ENCODE measurements at regions not wholly inside any gene's neighbourhood (a gene's known extent, or its start where the extent isn't known, plus 50 kb on each side); places are given as distances from the start of the nearest gene placed in this dataset.

- no peak for DNase-seq
Measured at GRCh38 chr22:48949375-48950149, 878.1 kb downstream of the BRD1 start.

GRCh38 chr22:48948575-48949170 is 879.0 kb downstream of the BRD1 start:
- DNase-seq = no peak

- no peak for DNase-seq
Measured at GRCh38 chr22:48947636-48948035, 880.0 kb downstream of the BRD1 start.

DNA sequence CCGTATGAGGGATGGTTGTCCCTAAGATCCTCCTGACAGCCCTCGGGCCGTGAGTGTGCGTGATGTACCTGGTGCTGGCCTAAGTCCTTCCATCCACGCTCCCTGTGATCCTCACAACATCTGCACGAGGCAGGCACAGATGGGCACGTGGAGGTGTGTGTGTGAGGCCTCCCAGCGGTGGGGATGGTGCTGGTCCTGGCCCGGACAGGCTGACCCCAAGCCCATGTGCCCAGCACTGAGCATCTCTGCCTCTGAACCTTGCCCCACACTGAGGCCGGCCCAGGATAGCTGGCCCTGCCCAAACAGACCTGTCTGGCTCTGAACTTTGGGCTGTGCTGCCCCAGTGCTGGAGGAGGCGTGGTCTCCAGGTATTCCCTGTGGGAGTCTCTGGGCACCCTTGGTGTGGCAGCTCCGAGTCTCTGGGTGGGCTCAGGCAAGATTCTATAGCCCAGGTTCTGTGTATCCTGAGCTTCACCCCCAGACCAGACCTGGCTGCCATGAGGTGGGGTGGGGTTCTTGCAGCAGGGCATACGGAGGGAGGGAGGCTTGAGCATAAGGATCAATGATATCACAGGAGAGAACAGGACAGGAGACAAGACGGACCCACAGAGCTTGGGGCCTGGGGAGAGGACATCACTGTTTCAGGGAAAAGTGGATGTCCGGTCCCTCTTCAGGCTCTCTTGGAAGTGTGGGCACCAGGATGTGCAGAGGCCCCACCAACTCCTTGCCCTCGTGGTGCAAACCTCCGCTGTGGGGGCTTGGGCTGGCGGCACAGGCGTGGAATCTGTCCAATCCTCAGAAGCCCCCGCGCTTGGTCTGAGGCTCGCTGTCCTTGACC is 881.8 kb downstream of the BRD1 start:
- no peak for DNase-seq

DNA sequence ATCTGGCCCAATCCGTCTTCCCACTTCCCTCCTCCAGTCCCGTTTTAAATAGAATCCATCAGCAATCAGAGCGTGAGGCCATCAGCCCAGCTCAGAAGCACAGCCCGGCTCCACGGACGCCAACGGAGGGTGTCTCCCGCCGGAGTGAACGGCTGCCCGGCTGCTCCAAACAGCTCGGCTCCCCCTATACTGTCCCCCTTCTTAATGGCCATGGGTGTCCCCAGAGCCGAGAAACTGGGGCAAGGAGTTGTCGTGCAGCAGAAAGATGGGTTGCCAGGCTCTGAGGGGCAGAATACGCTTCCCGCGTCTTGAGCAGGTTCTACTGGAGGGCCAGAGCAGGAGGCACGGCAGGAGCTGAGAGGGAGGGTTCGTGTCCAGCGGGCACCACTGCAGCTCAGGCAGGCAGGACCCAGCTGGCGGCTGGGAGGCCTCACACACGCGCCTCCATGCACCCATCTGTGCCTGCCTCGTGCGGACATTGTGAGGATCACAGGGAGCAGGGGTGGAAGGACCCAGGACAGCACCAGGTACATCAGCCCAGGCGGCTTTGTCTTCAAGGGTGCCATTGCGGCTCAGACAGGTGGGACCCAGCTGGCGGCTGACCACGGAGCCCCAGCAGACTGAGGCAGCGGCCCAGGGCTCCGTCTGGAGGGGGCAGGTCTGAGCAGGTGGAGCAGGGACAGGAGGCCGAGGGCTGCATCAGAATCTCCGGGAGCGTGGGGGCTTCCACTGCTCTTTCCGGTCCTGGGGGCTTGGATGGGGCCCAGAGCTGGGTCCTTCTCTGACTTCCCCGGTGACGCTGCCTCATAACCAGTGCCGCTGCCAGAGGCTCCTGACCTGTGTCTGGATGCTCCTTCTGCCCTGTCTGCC is 882.7 kb downstream of the BRD1 start:
- no peak for DNase-seq

GRCh38 chr22:48944433-48944750 is 883.3 kb downstream of the BRD1 start:
- no peak for DNase-seq

DNA sequence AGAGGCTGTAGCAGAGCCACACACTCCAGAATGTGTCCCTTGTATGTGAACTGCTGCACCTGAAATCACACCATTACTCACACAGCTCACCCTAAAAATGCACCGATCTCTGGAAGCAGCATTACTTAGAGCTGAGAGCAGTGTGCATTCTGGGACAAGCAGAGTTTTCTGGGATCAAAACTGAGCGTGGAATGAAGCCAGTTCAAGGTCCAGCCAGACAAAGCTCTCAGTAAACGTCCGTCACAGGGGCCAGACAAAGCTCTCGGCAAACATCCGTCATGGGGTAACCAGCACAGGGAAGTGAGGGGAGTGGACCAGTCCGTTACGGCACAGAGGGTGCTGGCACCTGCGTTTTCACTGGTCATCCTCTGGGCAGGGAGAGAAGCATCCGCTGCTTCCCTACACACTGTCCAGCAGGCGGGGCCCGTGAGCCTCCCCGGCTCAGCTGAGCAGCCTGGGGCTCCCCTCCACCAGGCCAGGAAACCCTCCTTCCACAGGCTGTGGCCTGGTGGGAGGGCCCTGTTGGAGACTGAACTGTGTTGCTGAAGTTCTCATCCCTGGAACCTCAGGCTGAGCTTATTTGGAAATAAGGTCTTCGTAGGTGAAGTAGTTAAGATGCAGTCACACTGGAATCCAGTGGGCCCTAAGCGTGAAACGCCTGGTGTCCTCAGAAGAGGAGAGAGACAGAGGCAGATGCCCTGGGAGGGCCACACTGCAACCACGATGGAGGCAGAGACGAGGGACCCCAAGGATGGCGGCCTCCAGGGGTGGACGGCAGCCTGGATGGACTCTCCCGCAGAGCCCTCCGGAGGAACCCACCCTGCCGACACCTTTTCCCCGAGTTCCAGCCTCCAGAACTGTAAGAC is 883.9 kb downstream of the BRD1 start:
- DNase-seq = no peak

DNA sequence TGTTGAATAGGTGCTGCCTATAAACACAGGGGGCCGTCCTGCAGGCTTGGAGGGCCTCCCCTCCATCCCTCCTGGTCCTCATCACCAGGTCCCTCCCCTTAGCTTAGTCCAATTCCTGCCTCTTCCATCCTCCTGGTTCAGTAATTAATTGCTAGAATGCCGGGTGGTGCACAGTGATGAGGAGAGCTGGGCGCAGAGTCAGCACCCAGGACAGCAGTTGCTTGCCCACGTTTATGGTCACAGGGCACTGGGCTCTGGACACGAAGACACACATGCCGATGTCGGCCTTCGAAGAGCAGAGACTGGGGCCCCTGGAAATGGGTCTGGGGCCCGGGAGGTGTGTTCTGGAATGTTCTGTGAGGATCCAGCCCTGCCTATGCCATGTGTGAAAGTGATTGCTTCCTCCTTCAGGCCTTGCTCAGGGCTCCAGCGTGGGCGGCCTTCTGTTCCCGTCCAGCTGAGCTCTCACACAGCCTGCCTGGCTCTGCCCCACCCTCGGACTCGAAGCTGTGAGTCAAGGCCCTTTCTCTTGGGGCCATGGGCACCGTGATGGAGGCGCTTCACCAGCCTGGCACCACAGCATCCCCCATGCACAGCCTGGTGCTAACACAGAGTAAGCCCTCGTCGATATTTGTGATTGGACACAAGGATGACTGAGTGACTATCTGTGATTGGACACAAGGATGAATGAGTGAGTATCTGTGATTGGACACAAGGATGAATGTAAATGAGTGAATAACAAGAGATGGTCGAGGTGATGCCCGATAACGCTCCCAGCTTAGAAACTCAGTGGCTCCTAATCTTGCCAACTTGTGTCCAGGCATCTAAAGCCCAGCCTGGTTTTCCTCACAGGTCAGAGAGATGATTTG is 884.7 kb downstream of the BRD1 start:
- no peak for DNase-seq

DNA sequence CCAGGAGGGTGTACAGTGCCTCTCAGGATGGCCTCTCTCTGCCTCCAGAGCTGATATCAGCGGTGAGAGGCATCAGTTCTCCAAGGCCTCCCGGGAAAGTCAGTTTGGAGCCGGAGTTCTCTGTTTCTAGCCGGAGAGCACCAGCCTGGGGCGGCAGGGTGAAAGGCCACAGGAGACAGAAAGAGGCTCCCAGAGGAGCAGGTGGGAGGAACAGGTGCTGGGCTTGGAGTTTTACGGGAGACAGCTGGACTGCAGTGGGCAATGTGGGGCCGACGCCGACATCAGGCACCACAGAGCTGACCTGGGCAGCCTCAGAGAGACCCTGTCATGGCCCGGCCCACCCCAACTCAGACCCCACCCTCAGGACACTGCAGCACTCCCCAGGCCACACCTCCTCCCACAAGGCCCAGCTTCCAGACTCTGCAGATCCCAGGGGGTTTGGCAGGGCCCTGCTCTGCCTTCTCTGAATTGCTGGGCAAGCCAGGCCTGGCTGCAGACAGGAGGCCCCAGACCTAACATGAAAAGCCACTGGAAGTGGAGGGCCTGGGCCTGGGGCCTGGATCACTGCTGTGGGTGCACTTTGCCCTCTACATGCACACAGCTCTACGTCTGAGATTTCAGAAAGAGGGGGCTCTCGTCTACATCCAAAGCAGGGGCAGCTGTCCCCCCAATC is 885.6 kb downstream of the BRD1 start:
- no peak for DNase-seq

DNA sequence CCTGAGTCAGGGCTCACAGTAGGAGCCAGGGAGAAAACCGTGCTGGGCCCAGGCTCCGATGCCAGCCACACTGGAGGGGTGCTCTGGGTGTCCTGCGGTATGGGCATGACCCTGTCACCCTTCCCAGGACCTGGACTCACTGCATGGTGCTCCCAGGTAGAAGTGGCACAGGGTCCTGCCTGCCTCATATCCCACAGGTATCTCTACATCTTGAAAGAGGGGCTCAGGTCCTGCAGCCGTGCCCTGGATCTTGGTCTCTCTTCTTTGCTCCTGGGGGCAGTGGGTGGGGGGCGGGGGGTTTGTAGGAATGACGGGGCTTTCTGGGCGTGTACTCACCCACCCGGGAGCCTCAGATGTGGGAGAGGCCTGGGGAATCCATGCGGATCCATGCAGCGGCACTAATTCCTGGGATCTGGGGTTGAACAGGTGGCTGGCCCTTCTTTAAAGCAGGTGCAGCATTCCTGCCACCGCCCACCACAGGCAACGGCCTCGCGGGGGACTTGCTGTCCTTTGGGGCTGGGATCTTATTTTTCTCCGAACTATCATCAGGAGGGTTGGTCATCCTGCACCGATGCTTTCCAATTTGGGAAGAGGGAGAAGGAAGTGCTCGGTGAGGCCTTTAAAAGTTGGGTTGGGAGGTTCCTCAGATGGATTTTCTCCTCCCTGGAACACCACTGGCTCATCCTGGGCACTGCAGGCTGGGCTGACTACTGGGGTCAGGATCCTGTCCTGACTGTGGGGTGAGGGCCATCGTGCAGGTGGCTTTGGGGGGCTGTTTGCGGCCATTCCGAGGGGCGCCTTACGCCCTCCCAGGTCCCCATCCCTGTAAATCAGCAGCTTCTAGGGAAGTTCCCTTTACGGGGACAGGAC is 886.4 kb downstream of the BRD1 start:
- no peak for DNase-seq

GRCh38 chr22:48940266-48941032 is 887.2 kb downstream of the BRD1 start:
- DNase-seq = no peak

DNA sequence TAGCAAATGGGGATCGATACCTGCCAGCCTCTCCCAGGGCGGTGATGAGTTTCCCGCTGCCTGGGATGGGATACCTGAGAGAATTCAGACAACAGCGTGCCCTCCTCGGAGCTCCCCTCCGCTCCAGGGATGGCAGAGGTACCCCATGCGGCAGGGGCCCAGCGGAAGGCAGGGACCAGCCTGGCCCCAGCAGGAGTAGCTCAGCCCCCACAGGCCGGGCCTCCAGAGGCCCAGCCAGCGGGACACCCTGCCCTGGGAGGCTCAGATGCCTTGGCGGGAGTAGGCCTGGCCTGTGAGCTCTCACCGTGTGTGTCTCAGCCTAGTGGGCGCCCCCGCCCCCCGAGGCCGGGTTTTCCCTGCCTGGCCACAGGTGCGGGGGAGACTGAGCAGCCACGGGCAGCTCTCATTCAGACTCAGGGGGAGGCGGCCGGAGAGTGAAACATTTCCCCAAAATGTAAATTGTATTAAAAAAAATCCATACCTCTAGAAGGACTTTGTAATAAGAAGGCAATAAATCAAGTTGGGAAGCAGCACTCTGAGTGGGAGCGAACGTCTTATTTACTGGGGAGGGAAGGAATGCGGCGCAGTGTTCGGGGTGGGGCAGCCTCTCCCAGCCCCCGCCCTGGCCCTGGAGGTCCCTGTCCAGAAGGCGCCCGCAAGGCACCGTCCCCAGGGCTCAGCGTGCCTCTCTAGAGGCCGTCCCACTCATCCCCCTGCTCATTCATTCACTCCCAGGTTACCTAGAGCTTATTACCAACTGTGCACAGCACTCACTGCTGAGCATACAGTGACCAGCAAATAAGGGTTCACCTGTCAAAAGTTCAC is 888.0 kb downstream of the BRD1 start:
- DNase-seq = no peak

DNA sequence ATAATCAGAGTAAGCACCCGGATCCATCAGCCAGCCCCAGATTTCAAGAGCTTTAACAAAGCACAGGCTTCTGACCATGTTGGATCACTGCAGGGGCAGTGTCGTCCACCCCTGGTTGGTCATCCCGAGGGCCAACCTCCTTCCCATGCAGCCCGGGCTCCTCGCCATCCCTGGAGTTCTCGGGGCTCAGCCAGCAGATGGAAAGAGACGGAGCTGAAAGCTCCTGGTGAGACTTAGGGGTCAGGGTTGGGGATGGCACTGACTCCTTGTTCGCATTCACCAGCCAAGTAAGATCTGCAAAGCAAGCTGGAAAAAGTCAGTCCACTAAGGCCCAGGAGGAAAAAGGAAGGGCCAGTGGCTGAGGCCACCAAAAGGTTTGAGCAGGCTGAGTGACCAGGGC is 888.9 kb downstream of the BRD1 start:
- DNase-seq = no peak

DNA sequence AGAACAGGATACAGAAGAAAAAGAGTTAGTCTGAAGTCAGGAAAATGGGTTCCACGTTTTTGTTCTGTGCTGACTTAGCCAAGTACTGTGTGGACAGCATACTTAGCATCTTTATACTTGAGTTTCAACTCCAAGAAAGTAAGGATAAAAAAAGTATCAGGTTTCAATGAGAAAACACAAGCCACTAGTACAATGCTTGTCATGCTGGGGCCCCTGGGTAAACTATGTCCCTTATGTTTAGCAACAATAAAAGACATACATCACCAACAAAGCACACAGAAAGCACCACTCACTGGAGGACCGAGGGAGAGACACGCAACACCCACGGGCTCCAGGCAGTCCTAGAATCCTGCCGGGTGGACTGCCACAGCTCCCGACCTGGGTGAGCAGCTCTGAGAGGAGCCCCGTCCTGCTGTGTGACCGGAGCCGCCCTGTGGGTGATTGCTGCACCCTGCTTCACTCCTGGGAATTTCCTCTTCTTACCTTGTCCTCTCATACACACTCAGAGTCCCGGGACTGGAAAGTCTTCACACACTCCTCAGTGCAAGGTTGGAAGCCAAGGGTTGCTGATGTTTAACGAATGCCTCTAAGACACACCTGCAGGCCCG is 890.5 kb downstream of the BRD1 start:
- no peak for DNase-seq

DNA sequence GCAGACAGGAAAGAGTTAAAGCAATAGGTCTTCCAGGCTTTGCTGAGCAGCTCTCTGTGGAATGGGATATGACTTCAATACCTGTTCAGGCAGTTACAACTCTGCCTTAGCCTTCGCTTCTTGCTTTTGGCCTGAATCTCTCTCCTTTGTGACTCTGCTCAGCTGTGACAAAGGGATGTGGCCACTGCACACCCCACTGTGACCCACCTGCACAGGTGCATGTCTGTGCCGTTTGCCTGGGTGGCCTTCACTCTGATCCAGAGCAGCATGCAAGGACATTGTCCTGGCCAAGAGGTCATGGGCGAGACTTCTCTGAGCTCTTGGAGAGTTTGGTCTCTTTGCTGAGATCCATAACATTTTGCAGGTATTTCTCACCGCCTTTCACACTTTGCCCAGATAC is 891.3 kb downstream of the BRD1 start:
- DNase-seq = no peak

DNA sequence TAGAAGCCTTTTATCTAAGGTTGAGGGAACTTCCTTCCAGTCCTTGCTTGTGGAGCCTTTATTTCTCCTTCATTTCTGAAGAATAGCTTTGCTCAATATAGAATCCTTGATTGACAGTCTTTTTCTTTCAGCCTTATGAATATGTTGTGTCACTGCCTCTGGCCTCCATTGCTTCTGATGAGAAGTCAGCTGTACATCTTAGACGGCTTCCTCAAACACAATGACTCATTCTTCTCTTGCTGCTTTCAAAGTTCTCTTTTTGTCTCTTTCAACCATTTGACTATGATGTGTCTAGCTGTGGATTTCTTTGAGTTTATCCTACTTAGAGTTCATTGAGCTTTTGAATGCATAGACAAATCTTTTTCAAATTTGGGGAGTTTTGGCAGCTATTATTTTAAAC is 893.2 kb downstream of the BRD1 start:
- DNase-seq = no peak

DNA sequence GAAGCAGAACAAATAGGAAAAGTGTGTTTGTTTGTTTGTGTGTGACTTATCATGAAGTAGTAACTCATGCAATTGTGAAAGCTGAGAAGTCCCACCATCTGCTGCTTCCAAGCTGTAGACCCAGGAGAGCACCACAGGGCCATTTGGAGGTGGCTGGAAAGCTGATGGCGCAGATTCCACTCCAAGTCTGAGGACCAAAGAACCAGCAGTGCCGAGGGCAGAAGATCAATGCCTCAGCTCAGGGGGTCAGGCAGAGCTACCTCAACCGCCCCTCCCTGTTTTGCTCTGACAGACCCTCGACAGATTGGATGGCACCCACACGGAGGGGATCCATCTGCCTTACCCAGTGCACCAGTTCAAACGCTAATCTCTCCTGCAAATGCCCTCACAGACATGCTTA is 896.2 kb downstream of the BRD1 start:
- no peak for DNase-seq
